HEK293 (cell line): ENCODE measurements at regions not wholly inside any gene's neighbourhood (a gene's known extent, or its start where the extent isn't known, plus 50 kb on each side); places are given as distances from the start of the nearest gene placed in this dataset.

Experiments
- CTCF ChIA-PET: fragments of 350-600 bp; formaldehyde crosslinking; extraction: SDS; loops from one replicate; lab custom pipeline; 2021; ENCODE audit warnings: antibody characterized with exemption; lab: Yijun Ruan, JAX
- POLR2A ChIA-PET: fragments of 300-600 bp; formaldehyde crosslinking; extraction: SDS; loops from one replicate; lab custom pipeline; 2020; ENCODE audit warnings: antibody characterized with exemption, inconsistent platforms; lab: Yijun Ruan, JAX
- H3K27ac ChIP-seq: fragments of 200-500 bp; sonication (Bioruptor generic); 2 replicates; pipeline ENCODE4 v1.5.1; 2014; ENCODE audit warnings: low read depth, low read length, control low read depth, inconsistent platforms; ENCODE audit errors: extremely low read depth
- H3K36me3 ChIP-seq, 2 experiments: fragments of 200-500 bp in 1 of 2; sonication (Bioruptor generic) in 1 of 2; 1 replicate in 1 of 2; 2 replicates in 1 of 2; pipeline ENCODE4 v1.5.1; 2014 to 2017; ENCODE audit warnings: inconsistent platforms in 2 of 2, low read length in 2 of 2; ENCODE audit not compliant: control insufficient read depth in 2 of 2, insufficient read depth in 1 of 2
- H3K4me1 ChIP-seq: fragments of 200-500 bp; sonication (Bioruptor generic); 2 replicates; pipeline ENCODE4 v1.5.1; 2014; ENCODE audit warnings: mild to moderate bottlenecking, low read length, inconsistent platforms; ENCODE audit not compliant: control insufficient read depth, insufficient read depth
- H3K4me3 ChIP-seq: 2 replicates; pipeline ENCODE4 v1.5.1; 2011; ENCODE audit warnings: low read depth, mild to moderate bottlenecking, control low read depth, low read length, moderate library complexity
- H3K9me3 ChIP-seq: fragments of 200-500 bp; sonication (Bioruptor generic); 2 replicates; pipeline ENCODE4 v1.5.1; 2014; ENCODE audit warnings: low read depth, low read length, inconsistent platforms; ENCODE audit not compliant: control insufficient read depth, insufficient read depth
- BCL11B ChIP-seq: fragments of 450-650 bp; formaldehyde crosslinking; IDR thresholded peaks from 2 replicates; pipeline ENCODE4 v1.5.1; 2016; ENCODE audit warnings: low read depth, missing biosample characterization, missing genetic modification characterization
- HOXA7 ChIP-seq: sonication (generic); formaldehyde crosslinking; IDR thresholded peaks from 2 replicates; pipeline ENCODE4 v1.8.1; 2022; ENCODE audit warnings: missing genetic modification reagents, borderline replicate concordance
- KLF9 ChIP-seq: fragments of 450-650 bp; formaldehyde crosslinking; IDR thresholded peaks from 2 replicates; pipeline ENCODE4 v1.5.1; 2016; ENCODE audit warnings: missing biosample characterization, missing genetic modification characterization, low read depth
- MEIS1 ChIP-seq: sonication (generic); formaldehyde crosslinking; IDR thresholded peaks from 2 replicates; pipeline ENCODE4 v1.8.1; 2022; ENCODE audit warnings: missing genetic modification reagents, mild to moderate bottlenecking, borderline replicate concordance
- OVOL3 ChIP-seq: fragments of 450-650 bp; formaldehyde crosslinking; IDR thresholded peaks from 2 replicates; pipeline ENCODE4 v1.5.1; 2016; ENCODE audit warnings: missing biosample characterization, missing genetic modification characterization
- REST ChIP-seq: fragments of 450-650 bp; formaldehyde crosslinking; IDR thresholded peaks from 2 replicates; pipeline ENCODE4 v1.5.1; 2016; ENCODE audit warnings: missing biosample characterization, missing genetic modification characterization
- TRIM28 ChIP-seq: IDR thresholded peaks from 2 replicates; pipeline ENCODE4 v1.6.1; 2011; ENCODE audit warnings: low read length, control low read depth, borderline replicate concordance
- ZNF157 ChIP-seq: fragments of 450-650 bp; formaldehyde crosslinking; IDR thresholded peaks from 2 replicates; pipeline ENCODE4 v1.5.1; 2016; ENCODE audit warnings: missing biosample characterization, missing genetic modification characterization
- ZNF175 ChIP-seq: fragments of 450-650 bp; formaldehyde crosslinking; IDR thresholded peaks from 2 replicates; pipeline ENCODE4 v1.5.1; 2016; ENCODE audit warnings: missing biosample characterization, missing genetic modification characterization
- ZNF23 ChIP-seq: fragments of 450-650 bp; formaldehyde crosslinking; IDR thresholded peaks from 2 replicates; pipeline ENCODE4 v1.5.1; 2016; ENCODE audit warnings: missing biosample characterization, missing genetic modification characterization, borderline replicate concordance
- ZNF24 ChIP-seq: fragments of 450-650 bp; formaldehyde crosslinking; IDR thresholded peaks from 2 replicates; pipeline ENCODE4 v1.5.1; 2016; ENCODE audit warnings: missing biosample characterization, missing genetic modification characterization
- ZNF266 ChIP-seq: fragments of 450-650 bp; formaldehyde crosslinking; IDR thresholded peaks from 2 replicates; pipeline ENCODE4 v1.5.1; 2016; ENCODE audit warnings: missing biosample characterization, missing genetic modification characterization, low read depth
- ZNF292 ChIP-seq: fragments of 450-650 bp; formaldehyde crosslinking; IDR thresholded peaks from 2 replicates; pipeline ENCODE4 v1.5.1; 2016; ENCODE audit warnings: low read depth, missing biosample characterization, missing genetic modification characterization, borderline replicate concordance
- ZNF324 ChIP-seq: fragments of 450-650 bp; formaldehyde crosslinking; IDR thresholded peaks from 2 replicates; pipeline ENCODE4 v1.5.1; 2016; ENCODE audit warnings: missing biosample characterization, missing genetic modification characterization
- ZNF48 ChIP-seq: fragments of 450-650 bp; formaldehyde crosslinking; IDR thresholded peaks from 2 replicates; pipeline ENCODE4 v1.5.1; 2016; ENCODE audit warnings: missing biosample characterization, missing genetic modification characterization
- ZNF560 ChIP-seq: fragments of 450-650 bp; formaldehyde crosslinking; IDR thresholded peaks from 2 replicates; pipeline ENCODE4 v1.5.1; 2017; ENCODE audit warnings: missing biosample characterization, missing genetic modification characterization, borderline replicate concordance
- ZNF600 ChIP-seq: fragments of 450-650 bp; formaldehyde crosslinking; IDR thresholded peaks from 2 replicates; pipeline ENCODE4 v1.5.1; 2016; ENCODE audit warnings: missing biosample characterization, missing genetic modification characterization
- ZNF626 ChIP-seq: fragments of 450-650 bp; sonication (Bioruptor Pico); formaldehyde crosslinking; IDR thresholded peaks from 2 replicates; pipeline ENCODE4 v1.5.1; 2018; ENCODE audit warnings: missing biosample characterization, missing genetic modification characterization, inconsistent platforms
- ZNF654 ChIP-seq: fragments of 450-650 bp; formaldehyde crosslinking; IDR thresholded peaks from 2 replicates; pipeline ENCODE4 v1.5.1; 2016; ENCODE audit warnings: low read depth, missing biosample characterization, missing genetic modification characterization
- ZNF660 ChIP-seq: fragments of 450-650 bp; IDR thresholded peaks from 2 replicates; pipeline ENCODE4 v1.5.1; 2018; ENCODE audit warnings: missing biosample characterization, mild to moderate bottlenecking, missing genetic modification characterization
- ZNF677 ChIP-seq: fragments of 450-650 bp; IDR thresholded peaks from 2 replicates; pipeline ENCODE4 v1.5.0; 2018; ENCODE audit warnings: missing biosample characterization, mild to moderate bottlenecking, missing genetic modification characterization, moderate library complexity
- ZNF707 ChIP-seq: fragments of 450-650 bp; formaldehyde crosslinking; IDR thresholded peaks from 2 replicates; pipeline ENCODE4 v1.5.1; 2016; ENCODE audit warnings: missing biosample characterization, missing genetic modification characterization
- ZSCAN16 ChIP-seq: fragments of 450-650 bp; formaldehyde crosslinking; IDR thresholded peaks from 2 replicates; pipeline ENCODE4 v1.5.1; 2016; ENCODE audit warnings: missing biosample characterization, missing genetic modification characterization
- ZSCAN4 ChIP-seq: fragments of 450-650 bp; formaldehyde crosslinking; IDR thresholded peaks from 2 replicates; pipeline ENCODE4 v1.5.1; 2017; ENCODE audit warnings: missing biosample characterization, missing genetic modification characterization
- TF ChIP-seq, protein P1 (sequence below): fragments of 450-650 bp; formaldehyde crosslinking; IDR thresholded peaks from 2 replicates; pipeline ENCODE4 v1.5.1; 2016; ENCODE audit warnings: missing biosample characterization, missing genetic modification characterization

DNA sequence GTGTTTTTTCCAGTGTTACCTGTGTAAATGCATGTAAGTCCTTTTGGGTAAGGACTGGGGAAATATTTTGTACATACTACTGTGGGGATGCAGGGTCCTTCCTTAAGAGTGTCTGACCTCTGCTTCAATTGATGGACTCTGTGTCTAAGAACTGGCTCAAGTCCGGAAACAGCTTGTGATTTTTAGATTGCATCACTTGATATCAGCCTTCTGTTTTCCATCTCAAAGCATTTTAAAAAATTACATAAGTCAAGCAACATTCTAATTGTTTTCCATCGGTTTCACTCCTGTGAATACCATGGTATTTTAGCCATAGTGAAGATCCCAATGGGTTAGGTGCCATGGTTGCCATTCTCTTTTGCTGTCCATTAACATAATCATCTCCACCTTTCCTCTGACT lies 597.6 kb downstream of the SQOR start:
- Histone ChIP-seq H3K4me1 (no peaks in the 10 kb centered on the region), H3K36me3 (no peaks in the 10 kb centered on the region), H3K9me3 (no peaks in the 10 kb centered on the region), H3K27ac (no peak overlapping the region), H3K4me3 (no peak overlapping the region)
- CTCF ChIA-PET: no interaction called here
- TF ChIP-seq ZNF626 (tag by site-specific recombination): no peak
- TF ChIP-seq ZNF600 (tag by site-specific recombination): no peak
- no peak for TF ChIP-seq ZNF660 (tag by site-specific recombination)
- TF ChIP-seq, protein P1, sequence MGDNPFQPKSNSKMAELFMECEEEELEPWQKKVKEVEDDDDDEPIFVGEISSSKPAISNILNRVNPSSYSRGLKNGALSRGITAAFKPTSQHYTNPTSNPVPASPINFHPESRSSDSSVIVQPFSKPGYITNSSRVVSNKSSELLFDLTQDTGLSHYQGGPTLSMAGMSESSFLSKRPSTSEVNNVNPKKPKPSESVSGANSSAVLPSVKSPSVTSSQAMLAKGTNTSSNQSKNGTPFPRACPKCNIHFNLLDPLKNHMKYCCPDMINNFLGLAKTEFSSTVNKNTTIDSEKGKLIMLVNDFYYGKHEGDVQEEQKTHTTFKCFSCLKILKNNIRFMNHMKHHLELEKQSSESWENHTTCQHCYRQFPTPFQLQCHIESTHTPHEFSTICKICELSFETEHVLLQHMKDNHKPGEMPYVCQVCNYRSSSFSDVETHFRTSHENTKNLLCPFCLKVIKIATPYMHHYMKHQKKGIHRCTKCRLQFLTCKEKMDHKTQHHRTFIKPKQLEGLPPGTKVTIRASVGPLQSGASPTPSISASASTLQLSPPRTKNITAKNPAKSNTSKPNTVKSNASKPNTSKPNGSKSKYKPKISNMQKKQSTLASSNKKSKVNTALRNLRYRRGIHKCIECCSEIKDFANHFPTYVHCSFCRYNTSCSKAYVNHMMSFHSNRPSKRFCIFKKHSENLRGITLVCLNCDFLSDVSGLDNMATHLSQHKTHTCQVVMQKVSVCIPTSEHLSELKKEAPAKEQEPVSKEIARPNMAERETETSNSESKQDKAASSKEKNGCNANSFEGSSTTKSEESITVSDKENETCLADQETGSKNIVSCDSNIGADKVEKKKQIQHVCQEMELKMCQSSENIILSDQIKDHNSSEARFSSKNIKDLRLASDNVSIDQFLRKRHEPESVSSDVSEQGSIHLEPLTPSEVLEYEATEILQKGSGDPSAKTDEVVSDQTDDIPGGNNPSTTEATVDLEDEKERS: no peak
- no peak for TF ChIP-seq ZSCAN4
- TF ChIP-seq ZNF266 (tag by site-specific recombination): no peak
- no peak for TF ChIP-seq HOXA7 (CRISPR knock-in tag)
- TF ChIP-seq ZNF292 (tag by site-specific recombination): no peak
- POLR2A ChIA-PET: no interaction called here

DNA sequence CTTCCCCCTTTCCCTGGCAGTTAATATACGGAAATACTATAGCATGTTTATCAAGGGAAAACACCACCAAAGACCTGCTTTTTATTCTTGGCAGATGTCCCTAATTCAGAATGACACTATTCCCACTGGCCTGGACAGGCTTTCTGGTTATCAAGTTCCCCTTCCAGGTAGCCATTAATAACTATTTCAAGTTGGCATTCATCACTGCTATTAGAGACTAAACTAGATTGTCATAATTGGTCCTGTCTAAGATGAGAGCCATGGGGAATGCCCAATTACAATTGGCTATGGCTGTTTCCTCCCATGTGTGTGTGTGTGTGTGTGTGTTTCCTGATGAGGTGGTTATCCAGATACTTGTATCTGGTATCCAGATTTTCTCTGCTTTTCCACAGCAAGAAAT lies 608.1 kb downstream of the SQOR start:
- no peaks in the 10 kb centered on the region for H3K4me1 ChIP-seq
- CTCF ChIA-PET: no interaction called here
- H3K27ac ChIP-seq: no peak overlapping the region
- H3K9me3 ChIP-seq: no peaks in the 10 kb centered on the region
- H3K36me3 ChIP-seq: no peaks in the 10 kb centered on the region
- POLR2A ChIA-PET: no interaction called here
- H3K4me3 ChIP-seq: no peak overlapping the region
- no peak for TF ChIP-seq KLF9
- no peak for TF ChIP-seq TRIM28
- TF ChIP-seq ZNF707 (tag by site-specific recombination): no peak
- TF ChIP-seq ZNF157 (tag by site-specific recombination): no peak
- TF ChIP-seq ZNF24 (tag by site-specific recombination): no peak
- no peak for TF ChIP-seq ZNF654 (tag by site-specific recombination)
- TF ChIP-seq ZNF324 (tag by site-specific recombination): no peak
- TF ChIP-seq ZNF560 (tag by site-specific recombination): no peak
- TF ChIP-seq ZSCAN4: no peak
- no peak for TF ChIP-seq ZNF677
- no peak for TF ChIP-seq REST (tag by site-specific recombination)
- no peak for TF ChIP-seq OVOL3 (tag by site-specific recombination)
- TF ChIP-seq ZNF23 (tag by site-specific recombination): no peak
- TF ChIP-seq, protein P1: no peak
- no peak for TF ChIP-seq ZSCAN16 (tag by site-specific recombination)
- TF ChIP-seq ZNF48 (tag by site-specific recombination): no peak
- no peak for TF ChIP-seq MEIS1 (CRISPR knock-in tag)
- TF ChIP-seq ZNF175 (tag by site-specific recombination): no peak
- TF ChIP-seq BCL11B (tag by site-specific recombination): no peak
